Peyer's patch (tissue), 4 donors: ENCODE measurements at regions not wholly inside any gene's neighbourhood (a gene's known extent, or its start where the extent isn't known, plus 50 kb on each side); places are given as distances from the start of the nearest gene placed in this dataset.

ENCODE experiments used
- DNase-seq, 3 donors: peaks; one replicate each; pipeline ENCODE4 v3.0.0-alpha.2; 2017 to 2019
- H3K27ac ChIP-seq, 4 donors: fragments of 200-600 bp; sonication (generic); one replicate each; pipeline ENCODE4 v1.5.1; 2016 to 2019
- H3K27me3 ChIP-seq, 2 donors: fragments of 200-600 bp; sonication (generic); one replicate each; pipeline ENCODE4 v1.5.1; 2019
- H3K36me3 ChIP-seq, 3 donors: fragments of 200-600 bp; sonication (generic); one replicate each; pipeline ENCODE4 v1.5.1; 2016 to 2019
- H3K4me1 ChIP-seq, 4 donors: fragments of 200-600 bp; sonication (generic); one replicate each; pipeline ENCODE4 v1.5.1; 2016 to 2019
- H3K4me3 ChIP-seq, 4 donors: fragments of 200-600 bp; sonication (generic); 1 replicate in 3 of 4; 2 replicates in 1 of 4; pipeline ENCODE4 v1.5.1; 2016 to 2019; ENCODE audit warnings: mild to moderate bottlenecking in 1 of 4
- H3K9me3 ChIP-seq, 4 donors: fragments of 200-600 bp; sonication (generic); one replicate each; pipeline ENCODE4 v1.5.1; 2016 to 2019; ENCODE audit warnings: mild to moderate bottlenecking in 1 of 4
- CTCF ChIP-seq, 6 experiments: fragments of 450-650 bp in 4 of 6; fragments of 200-600 bp in 2 of 6; sonication (generic) in 1 of 6; IDR thresholded peaks; one replicate each; pipeline ENCODE4 v1.5.1; 2017 to 2019; ENCODE audit warnings: antibody characterized with exemption in 6 of 6, mild to moderate bottlenecking in 3 of 6, moderate library complexity in 1 of 6
- POLR2A ChIP-seq, 2 donors: fragments of 450-650 bp; IDR thresholded peaks; one replicate each; pipeline ENCODE4 v1.5.1; 2017; ENCODE audit warnings: antibody characterized with exemption in 2 of 2, mild to moderate bottlenecking in 2 of 2, moderate library complexity in 2 of 2

GRCh38 chr9:81532251-81532650 is 157.1 kb downstream of the TLE1 start:
- H3K36me3 ChIP-seq = no peaks in the 10 kb centered on the region
- no peaks in the 10 kb centered on the region for H3K27me3 ChIP-seq
- H3K4me1 ChIP-seq = no peaks in the 10 kb centered on the region
- no peak overlapping the region for H3K27ac ChIP-seq
- no peak overlapping the region for H3K4me3 ChIP-seq
- no peak for TF ChIP-seq CTCF (IDR thresholded peaks at IDR 0.05)
- TF ChIP-seq POLR2A (IDR thresholded peaks at IDR 0.05) = no peak
- no peaks in the 10 kb centered on the region for H3K9me3 ChIP-seq
- DNase-seq = no peak

- no peak for DNase-seq
- Histone ChIP-seq H3K4me1 (no peaks in the 10 kb centered on the region), H3K36me3 (no peaks in the 10 kb centered on the region), H3K9me3 (no peaks in the 10 kb centered on the region), H3K27ac (no peak overlapping the region), H3K27me3 (no peaks in the 10 kb centered on the region), H3K4me3 (no peak overlapping the region)
- no peak for TF ChIP-seq CTCF (IDR thresholded peaks at IDR 0.05)
- TF ChIP-seq POLR2A (IDR thresholded peaks at IDR 0.05) = no peak
These were observed 157.8 kb downstream of the TLE1 start for GRCh38 chr9:81531511-81531910.

GRCh38 chr9:81530846-81531245 is 158.5 kb downstream of the TLE1 start:
- H3K36me3 ChIP-seq = no peaks in the 10 kb centered on the region
- H3K9me3 ChIP-seq = no peaks in the 10 kb centered on the region
- no peak overlapping the region for H3K4me3 ChIP-seq
- H3K27ac ChIP-seq = peak overlapping the region in 1 of 4 donors; percentile 17
- no peaks in the 10 kb centered on the region for H3K27me3 ChIP-seq
- TF ChIP-seq CTCF (IDR thresholded peaks at IDR 0.05) = no peak
- TF ChIP-seq POLR2A (IDR thresholded peaks at IDR 0.05) = no peak
- DNase-seq = no peak
- H3K4me1 ChIP-seq = no peaks in the 10 kb centered on the region

GRCh38 chr9:81530310-81530810 is 159.0 kb downstream of the TLE1 start:
- no peaks in the 10 kb centered on the region for H3K9me3 ChIP-seq
- no peak overlapping the region for H3K4me3 ChIP-seq
- no peaks in the 10 kb centered on the region for H3K4me1 ChIP-seq
- peak overlapping the region in 1 of 4 donors; percentile 17 for H3K27ac ChIP-seq
- TF ChIP-seq CTCF (IDR thresholded peaks at IDR 0.05) = no peak
- no peak for TF ChIP-seq POLR2A (IDR thresholded peaks at IDR 0.05)
- DNase-seq = peak in 1 of 3 donors; percentile 52
- no peaks in the 10 kb centered on the region for H3K36me3 ChIP-seq
- H3K27me3 ChIP-seq = no peaks in the 10 kb centered on the region

- TF ChIP-seq CTCF (IDR thresholded peaks at IDR 0.05) = no peak
- no peak for TF ChIP-seq POLR2A (IDR thresholded peaks at IDR 0.05)
- H3K27ac ChIP-seq = no peak overlapping the region
- no peak for DNase-seq
- no peaks in the 10 kb centered on the region for H3K36me3 ChIP-seq
- H3K27me3 ChIP-seq = no peaks in the 10 kb centered on the region
- no peaks in the 10 kb centered on the region for H3K9me3 ChIP-seq
- H3K4me3 ChIP-seq = no peak overlapping the region
- no peaks in the 10 kb centered on the region for H3K4me1 ChIP-seq
These were observed 159.7 kb downstream of the TLE1 start for GRCh38 chr9:81529556-81530193.
